ENCODE measurements at regions not wholly inside any gene's neighbourhood (a gene's known extent, or its start where the extent isn't known, plus 50 kb on each side); places are given as distances from the start of the nearest gene placed in this dataset.

DNA sequence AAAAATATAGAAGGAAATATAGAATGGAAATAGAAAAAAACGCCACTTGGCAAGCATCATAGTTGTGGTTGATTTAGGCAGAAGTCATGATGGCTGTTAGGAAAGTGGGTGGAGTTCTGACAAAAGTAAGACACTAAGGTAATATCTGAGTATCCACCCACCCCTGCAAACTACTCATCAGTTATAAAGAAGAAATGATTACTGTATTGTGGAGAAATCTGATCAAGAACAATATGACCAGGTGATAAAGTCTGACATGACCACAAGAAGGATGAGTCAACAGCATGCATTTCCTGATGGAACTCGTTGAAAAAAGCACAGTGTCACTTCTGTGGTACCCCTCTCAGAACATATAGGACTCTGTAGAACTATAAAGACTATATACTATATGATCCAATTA lies 343.4 kb upstream of the PAPPA start:
- TF ChIP-seq, protein P1, sequence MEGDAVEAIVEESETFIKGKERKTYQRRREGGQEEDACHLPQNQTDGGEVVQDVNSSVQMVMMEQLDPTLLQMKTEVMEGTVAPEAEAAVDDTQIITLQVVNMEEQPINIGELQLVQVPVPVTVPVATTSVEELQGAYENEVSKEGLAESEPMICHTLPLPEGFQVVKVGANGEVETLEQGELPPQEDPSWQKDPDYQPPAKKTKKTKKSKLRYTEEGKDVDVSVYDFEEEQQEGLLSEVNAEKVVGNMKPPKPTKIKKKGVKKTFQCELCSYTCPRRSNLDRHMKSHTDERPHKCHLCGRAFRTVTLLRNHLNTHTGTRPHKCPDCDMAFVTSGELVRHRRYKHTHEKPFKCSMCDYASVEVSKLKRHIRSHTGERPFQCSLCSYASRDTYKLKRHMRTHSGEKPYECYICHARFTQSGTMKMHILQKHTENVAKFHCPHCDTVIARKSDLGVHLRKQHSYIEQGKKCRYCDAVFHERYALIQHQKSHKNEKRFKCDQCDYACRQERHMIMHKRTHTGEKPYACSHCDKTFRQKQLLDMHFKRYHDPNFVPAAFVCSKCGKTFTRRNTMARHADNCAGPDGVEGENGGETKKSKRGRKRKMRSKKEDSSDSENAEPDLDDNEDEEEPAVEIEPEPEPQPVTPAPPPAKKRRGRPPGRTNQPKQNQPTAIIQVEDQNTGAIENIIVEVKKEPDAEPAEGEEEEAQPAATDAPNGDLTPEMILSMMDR (IDR thresholded peaks at IDR 0.05; ENCODE audit: low read length) = no peak
- TF ChIP-seq EZH2 (optimal IDR thresholded peaks at IDR 0.05; ENCODE audit: low read depth, low read length) = no peak
- TF ChIP-seq EZH2phosphoT487 (IDR thresholded peaks at IDR 0.05; ENCODE audit: low read length) = no peak
